Muscle of arm (tissue), 1 donor: ENCODE measurements at regions not wholly inside any gene's neighbourhood (a gene's known extent, or its start where the extent isn't known, plus 50 kb on each side); places are given as distances from the start of the nearest gene placed in this dataset.
A peak's percentile ranks its signal among the peaks of the same experiment; 100 is the strongest.

Source experiments
- DNase-seq: peaks from one replicate; pipeline ENCODE4 v3.0.0-alpha.2; 2013

GRCh38 chr6:121823437-121823851 is 388.0 kb downstream of the GJA1 start:
- no peak for DNase-seq

GRCh38 chr6:121826156-121826810 is 390.8 kb downstream of the GJA1 start:
- no peak for DNase-seq

DNA sequence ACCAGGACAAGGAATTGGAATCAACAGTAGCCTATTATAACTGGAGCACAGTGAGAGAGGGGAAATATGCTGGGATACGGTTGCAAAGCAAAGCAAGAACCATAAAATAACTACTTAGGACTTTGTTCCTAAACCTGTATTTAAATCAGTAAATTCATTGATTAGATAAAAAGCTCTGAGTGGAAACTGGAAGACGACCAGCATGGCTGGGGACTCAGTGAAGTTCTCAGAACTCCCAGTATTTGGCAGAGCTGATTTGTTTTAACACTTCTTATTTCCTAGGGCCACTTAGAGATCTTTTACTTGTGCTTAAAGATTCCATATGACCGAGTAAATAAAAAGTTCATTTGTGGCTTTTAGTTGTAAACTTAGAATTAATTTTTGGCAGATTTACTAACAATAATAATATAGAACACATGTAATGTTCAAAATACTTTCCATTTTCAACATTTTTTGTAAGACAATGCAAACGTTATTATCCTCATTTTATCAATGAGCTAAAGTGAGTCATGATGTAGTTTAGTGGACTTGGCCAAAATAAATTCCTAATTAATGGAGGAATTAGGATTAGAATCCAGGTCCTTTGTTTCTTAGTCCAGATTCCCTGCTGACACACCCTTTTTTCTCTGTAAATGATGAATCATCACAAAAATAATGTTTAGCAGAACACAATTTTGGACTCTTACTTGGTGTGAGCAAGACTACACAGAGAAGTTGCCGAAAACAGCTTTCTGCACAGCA is 392.9 kb downstream of the GJA1 start:
- no peak for DNase-seq

DNA sequence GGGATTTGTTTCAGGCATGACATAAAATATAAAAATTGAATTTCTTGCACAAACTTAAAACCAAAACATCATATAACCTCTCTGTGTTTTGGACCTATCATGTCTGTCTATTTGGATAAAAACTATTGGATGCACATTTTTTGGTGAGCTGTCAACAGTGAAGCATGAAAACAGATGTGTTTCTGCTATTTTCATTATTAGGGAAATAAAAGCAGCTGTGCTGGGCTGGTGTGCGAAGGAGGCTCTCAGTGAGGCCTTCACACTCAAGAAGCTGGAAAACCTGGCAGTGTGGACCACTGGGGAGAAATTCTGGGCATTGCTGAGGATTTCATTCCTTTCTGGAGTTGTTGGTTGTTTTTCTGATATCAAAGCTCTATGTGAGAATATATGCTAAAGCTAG is 395.3 kb downstream of the GJA1 start:
- DNase-seq: peak; percentile 88

- DNase-seq: peak; percentile 63
Observed at GRCh38 chr6:121835662-121836061, 400.2 kb downstream of the GJA1 start.

GRCh38 chr6:121837545-121838229 is 402.2 kb downstream of the GJA1 start:
- no peak for DNase-seq

- no peak for DNase-seq
Observed at GRCh38 chr6:121838842-121839241, 403.4 kb downstream of the GJA1 start.

GRCh38 chr6:121839896-121840295 is 404.4 kb downstream of the GJA1 start:
- DNase-seq: no peak

- no peak for DNase-seq
Observed at GRCh38 chr6:121844898-121845297, 409.5 kb downstream of the GJA1 start.

DNA sequence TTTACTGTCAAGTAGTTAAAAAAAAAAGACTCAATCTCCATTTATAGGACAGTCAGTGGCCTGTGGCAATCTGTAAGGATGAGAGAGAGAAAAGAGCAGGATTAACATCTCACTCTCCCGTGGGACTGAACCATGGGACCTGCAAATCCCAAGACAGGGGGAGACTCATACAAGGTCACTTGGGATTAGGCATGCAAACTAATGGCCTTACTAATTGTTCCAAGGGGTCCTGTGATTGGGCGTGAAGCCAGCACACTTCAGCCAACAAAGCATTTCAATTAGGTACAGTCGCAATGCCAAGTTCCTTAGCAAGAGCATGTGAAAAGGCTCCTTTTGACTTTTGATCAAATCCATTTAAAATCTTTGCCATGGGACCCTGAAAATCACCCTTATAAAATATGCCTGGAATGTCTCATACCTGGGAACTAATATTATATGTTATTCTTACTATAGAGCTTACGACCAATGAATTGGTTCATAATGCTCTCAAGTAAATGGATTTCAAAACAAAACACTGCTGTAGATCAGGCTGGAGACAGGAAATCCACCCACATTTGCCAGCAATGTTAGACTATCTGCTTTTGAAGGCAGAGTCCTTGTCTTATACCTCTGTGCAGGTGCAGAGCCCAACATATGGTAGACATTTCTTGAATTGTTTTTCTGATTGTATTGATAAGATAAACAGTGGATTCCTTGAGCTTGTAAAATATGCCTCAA is 412.5 kb downstream of the GJA1 start:
- DNase-seq: no peak

DNA sequence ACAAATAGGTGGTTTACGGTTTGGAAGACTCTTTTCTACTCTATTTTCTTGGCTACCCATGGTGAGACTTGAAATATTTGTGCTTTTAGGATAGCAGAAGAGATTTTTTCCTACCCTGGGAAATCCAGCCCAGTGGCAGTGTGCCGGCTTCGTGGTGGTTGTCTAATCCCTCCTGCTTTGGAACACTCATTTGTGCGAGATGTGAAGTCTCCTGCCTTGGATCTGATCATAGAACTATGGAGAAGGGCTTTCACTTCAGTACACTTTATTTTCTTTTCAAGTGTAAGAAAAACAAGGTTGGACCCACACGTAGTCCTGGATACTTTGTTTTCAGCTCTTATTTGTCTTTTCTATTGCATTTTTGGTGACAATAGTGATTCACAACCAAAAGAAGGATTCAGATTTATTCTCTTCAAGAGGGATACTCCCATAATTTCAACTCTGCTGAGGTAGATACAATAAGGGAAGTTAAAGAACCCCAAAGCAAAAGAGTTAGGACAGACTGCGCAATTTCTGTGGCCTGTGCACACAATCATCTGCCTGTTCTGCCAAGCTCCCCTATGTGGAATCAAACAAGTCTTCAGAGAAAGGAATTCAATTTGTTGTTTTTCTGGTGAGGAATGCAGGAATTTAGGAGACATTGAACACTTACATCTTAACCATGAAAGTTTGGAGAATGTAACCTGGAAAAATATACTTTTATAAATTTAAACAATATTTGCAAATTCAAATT is 413.2 kb downstream of the GJA1 start:
- DNase-seq: no peak

DNA sequence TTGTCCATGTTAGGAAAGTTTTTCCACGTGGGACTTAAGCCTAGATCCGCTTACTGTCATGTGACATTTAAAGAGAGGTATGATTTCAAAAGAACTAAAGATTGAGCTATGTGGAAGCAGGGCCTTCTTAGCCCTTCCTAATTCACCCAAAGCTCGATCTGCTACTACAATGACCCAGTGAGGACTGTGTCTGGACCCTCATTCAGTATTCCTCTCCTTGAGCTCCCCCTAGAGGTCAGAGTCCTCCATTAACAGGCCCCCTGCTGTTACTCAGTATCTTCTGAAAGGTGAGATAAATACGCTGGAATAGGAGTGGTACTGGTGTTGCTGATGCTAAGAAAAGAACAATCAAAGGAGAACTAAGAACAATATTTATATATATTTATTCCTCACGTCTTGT is 414.0 kb downstream of the GJA1 start:
- no peak for DNase-seq

DNA sequence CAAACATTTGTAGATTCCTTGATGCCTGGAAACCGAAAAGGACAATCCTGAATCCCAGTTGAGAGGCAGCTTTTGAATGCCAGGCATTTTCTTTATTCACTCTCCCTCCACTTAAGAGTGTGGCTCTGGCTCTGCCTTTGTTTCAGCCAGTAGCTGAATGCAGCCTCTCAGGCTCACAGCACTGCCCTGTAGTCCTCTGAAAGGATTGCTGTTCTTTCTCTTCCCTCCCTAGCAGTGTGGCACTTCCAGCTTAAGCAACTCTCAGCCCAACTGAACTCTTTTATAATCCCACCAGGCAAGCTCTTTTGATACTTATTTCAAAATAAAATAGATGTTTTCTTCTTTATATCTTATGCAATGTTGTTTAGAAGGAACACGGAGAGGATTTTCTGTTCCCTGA is 415.6 kb downstream of the GJA1 start:
- DNase-seq: no peak

DNA sequence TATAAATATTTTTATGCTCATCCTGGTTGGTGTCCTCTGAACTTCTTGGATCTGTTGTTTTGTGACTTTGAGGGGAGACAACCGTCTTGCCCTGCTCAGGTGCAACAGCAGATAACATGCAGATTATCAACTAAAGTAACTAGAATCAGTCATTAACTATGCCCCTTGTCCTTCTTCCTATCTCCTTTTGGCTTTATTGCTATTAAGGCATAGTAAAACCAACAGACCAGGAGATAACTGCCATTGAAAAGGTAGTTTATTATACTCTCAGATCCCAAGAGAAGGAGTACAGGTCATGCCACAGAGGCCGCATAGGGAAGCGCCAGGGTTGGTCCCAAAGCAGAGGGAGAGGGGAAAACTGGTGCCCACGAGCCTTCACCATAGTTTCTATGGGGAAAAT is 418.2 kb downstream of the GJA1 start:
- DNase-seq: no peak

GRCh38 chr6:121855521-121855920 is 420.1 kb downstream of the GJA1 start:
- DNase-seq: no peak

DNA sequence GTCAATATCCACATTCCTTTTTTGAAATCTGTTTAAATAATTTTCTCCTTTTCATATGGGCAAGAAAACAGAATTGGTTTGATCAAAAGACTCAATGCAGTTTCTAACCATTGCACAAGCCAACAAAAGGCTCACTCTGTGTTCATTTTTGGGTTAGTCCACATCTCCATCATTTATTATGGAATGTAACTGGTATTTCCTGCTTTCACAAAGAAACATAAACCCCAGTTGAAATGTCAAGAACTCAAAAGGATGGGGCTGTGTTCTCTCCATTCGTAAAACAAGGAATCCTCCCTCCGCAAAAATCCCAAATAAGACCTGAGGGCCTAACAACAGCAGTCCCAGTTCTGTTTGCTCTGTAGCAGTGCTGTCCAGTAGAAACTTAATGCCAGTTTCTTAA is 420.9 kb downstream of the GJA1 start:
- DNase-seq: no peak

DNA sequence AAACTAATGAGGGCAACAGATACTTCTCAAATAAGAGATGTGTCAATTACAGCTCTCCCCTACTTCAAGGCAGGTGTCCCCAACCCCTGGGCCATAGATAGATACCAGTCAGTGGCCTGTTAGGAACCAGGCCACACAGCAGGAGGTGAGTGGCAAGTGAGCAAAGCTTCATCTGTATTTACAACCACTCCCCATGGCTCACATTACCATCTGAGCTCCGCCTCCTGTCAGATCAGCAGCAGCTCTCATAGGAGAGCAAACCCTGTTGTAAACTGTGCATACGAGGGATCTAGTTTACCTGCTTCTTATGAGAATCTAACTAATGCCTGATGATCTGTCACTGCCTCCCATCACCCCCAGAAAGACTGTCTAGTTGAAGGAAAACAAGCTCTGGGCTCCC is 422.1 kb downstream of the GJA1 start:
- DNase-seq: no peak

DNA sequence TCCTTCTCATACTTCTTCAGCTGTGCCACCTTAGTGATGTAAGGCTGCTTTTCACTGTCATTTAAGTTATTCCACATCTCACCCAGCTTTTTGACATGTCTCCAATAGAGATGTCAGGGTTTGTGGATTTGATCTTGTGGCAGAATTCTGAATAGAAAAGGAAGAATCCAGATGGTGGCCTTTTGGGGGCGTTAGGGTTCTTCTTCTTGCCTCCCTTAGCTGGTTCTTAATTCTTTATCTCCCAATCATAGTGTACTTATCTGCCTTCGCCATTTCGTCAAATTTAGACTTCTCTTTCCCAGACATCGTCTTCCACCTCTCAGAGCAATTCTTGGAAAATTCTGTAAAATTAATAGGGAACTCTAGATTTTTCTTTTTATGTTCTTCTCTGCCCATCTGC is 422.9 kb downstream of the GJA1 start:
- no peak for DNase-seq

GRCh38 chr6:121858986-121859385 is 423.5 kb downstream of the GJA1 start:
- DNase-seq: peak; percentile 38

DNA sequence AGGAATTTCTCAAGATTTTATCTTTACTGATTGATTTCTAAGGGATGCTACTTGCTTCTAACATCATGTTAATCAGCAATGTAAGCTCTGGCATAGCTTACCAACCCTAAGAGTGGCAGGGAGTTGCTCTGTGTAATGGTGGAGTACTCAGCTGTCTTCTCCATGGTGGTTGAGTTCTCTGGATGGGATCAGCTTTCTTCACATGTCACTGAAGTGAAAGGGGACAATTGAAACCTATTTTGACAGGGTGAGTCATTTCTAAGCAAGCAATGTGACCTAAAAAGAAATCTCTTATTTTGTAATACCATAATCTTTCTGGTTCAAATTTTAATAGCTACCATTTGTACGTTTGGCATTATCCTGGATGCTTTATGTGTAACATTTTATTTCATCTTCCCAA is 430.4 kb downstream of the GJA1 start:
- DNase-seq: no peak

DNA sequence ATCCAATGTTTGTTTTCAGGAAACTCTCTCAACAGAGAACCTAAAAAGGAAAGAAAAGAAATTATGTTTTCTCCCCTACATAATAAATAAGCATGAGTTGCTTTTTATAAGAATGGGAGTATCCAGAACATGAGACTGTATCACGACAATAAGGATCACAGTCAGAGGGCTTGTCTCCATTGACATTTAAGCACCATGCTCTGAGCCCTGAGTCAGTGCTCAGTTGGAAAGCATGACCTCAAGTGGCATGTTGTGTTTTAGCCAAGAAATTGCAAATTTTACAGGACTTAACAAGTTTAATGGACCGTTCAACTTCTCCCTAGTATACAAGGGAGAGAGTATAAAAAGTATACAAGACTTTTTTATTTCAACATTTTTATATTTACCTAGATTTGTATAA is 431.6 kb downstream of the GJA1 start:
- DNase-seq: no peak

DNA sequence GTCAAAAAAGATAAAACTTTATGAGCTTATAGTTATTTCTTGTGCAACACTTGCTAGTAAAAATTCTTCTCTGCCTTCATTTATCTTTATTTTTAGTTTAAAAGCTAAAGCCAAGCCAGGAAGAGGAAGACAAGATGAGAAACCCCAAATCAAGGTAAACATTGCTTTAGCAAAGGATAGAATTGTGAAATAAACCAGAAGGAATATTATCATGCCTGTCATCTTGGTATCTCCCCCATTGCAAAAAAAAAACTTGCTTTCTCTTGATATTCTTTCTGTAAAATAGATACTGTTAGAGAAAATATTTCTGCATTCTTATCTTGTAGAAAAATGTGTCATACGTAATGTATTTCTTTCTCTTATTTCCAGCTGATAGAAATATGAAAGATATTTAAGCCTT is 432.8 kb downstream of the GJA1 start:
- DNase-seq: no peak
